Ovary (tissue), 3 donors: ENCODE measurements at regions not wholly inside any gene's neighbourhood (a gene's known extent, or its start where the extent isn't known, plus 50 kb on each side); places are given as distances from the start of the nearest gene placed in this dataset.

Source experiments
- CTCF ChIP-seq, 3 donors: fragments of 450-650 bp in 2 of 3; fragments of 200-600 bp in 1 of 3; IDR thresholded peaks; one replicate each; pipeline versions ENCODE4 v1.5.1 to v1.8.0; 2016 to 2022; ENCODE audit warnings: antibody characterized with exemption in 3 of 3, mild to moderate bottlenecking in 1 of 3
- EP300 ChIP-seq: sonication (generic); formaldehyde crosslinking; IDR thresholded peaks from one replicate; pipeline ENCODE4 v1.6.1; 2017; ENCODE audit warnings: antibody characterized with exemption
- POLR2A ChIP-seq: fragments of 450-650 bp; IDR thresholded peaks from one replicate; pipeline ENCODE4 v1.6.1; 2017; ENCODE audit warnings: antibody characterized with exemption, mild to moderate bottlenecking, moderate library complexity
- donor health status: DM: no; HTN: no; CAD: no.

- TF ChIP-seq POLR2A = no peak
- no peak for TF ChIP-seq CTCF (IDR thresholded peaks at IDR 0.05)
- no peak for TF ChIP-seq EP300
Measured at GRCh38 chr12:24027352-24027751, 77.9 kb upstream of the SOX5 start.
